ENCODE measurements at regions not wholly inside any gene's neighbourhood (a gene's known extent, or its start where the extent isn't known, plus 50 kb on each side); places are given as distances from the start of the nearest gene placed in this dataset.
A peak's percentile ranks its signal among the peaks of the same experiment; 100 is the strongest.

DNA sequence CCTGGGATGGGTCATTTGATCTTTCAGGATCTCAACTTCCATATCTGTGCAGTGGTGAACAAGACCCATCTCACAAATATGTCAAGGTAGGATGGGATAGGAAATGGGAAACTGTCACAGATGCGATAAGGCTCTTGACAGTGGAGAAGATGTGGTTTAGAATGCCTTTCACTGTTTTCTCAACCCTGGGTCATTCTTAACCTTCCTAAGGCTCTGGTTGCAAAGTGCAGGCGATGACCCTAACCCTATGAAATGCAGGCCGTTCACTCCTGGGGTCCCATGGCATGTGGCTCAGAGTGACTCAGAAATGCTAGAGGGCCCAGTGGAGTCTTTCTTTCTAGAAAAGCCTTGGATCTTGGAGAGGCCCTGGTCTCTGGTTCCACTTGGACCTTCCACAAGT lies 61.7 kb downstream of the FOXA2 start:
- WGBS (ENCODE audit: low lambda C conversion rate) = 100% methylated on average over 3 of the region's 3 CpGs
- H3K27ac ChIP-seq (ENCODE audit: extremely low read length, insufficient read depth, low read length) = peak overlapping the region; percentile 89
- no peak for FAIRE-seq
- intact Hi-C loops (cut with micrococcal nuclease; ENCODE audit: unreplicated experiment) = no loop called here
- H3K27me3 ChIP-seq (ENCODE audit: control insufficient read depth in 1 of 2, insufficient read depth in 2 of 2, low read length in 2 of 2) = no peaks in the 10 kb centered on the region
- H3K9me3 ChIP-seq (ENCODE audit: low read length) = no peaks in the 10 kb centered on the region
- no peak for ATAC-seq
- ChIA-PET POLR2A (interaction anchor here (1.3 to 10.8 kb wide), 10 partner anchors 9 to 1139 kb away, joined by 3 to 501 read pairs (median 60); partner anchors contain the start of gene FOXA2), CTCF (ENCODE audit: low intra/inter-chr PET ratio, low total read pairs) (no interaction called here)
- no peaks in the 10 kb centered on the region for H4K20me1 ChIP-seq (ENCODE audit: insufficient read depth, low read length)
- DNase-seq (ENCODE audit: low spot score) = no peak
- peaks cover 10% of the 10 kb centered on the region for H3K79me2 ChIP-seq (ENCODE audit: insufficient read depth, low read length)
- peaks cover 64% of the 10 kb centered on the region for H3K4me1 ChIP-seq (ENCODE audit: insufficient read depth, low read length)
- no peak overlapping the region for H2AFZ ChIP-seq (ENCODE audit: low read length)
- in situ Hi-C loops (cut with HindIII; ENCODE audit: extremely low pct_ligation_motif_present, low pct_unique_long_range_greater_than_20kb) = no loop called here
- peak overlapping the region; percentile 91 for H3K4me2 ChIP-seq (ENCODE audit: low read depth, low read length)
- no peak overlapping the region for H3K4me3 ChIP-seq (replicated peaks in 1 of 3; ENCODE audit: insufficient read depth in 1 of 3, low read depth in 2 of 3, low read length in 3 of 3)
- no peaks in the 10 kb centered on the region; a peak in 1 of 5 replicates for H3K36me3 ChIP-seq (replicated peaks in 1 of 2; ENCODE audit: control insufficient read depth in 1 of 2, insufficient read depth in 2 of 2, low read length in 2 of 2)
- BruUV-seq (replicated peaks) = no TSS peak
- H3K9ac ChIP-seq (ENCODE audit: insufficient read depth, low read depth, low read length) = peak overlapping the region; percentile 77; the same call in 1 of the 2 replicates
- TF ChIP-seq, protein P1, sequence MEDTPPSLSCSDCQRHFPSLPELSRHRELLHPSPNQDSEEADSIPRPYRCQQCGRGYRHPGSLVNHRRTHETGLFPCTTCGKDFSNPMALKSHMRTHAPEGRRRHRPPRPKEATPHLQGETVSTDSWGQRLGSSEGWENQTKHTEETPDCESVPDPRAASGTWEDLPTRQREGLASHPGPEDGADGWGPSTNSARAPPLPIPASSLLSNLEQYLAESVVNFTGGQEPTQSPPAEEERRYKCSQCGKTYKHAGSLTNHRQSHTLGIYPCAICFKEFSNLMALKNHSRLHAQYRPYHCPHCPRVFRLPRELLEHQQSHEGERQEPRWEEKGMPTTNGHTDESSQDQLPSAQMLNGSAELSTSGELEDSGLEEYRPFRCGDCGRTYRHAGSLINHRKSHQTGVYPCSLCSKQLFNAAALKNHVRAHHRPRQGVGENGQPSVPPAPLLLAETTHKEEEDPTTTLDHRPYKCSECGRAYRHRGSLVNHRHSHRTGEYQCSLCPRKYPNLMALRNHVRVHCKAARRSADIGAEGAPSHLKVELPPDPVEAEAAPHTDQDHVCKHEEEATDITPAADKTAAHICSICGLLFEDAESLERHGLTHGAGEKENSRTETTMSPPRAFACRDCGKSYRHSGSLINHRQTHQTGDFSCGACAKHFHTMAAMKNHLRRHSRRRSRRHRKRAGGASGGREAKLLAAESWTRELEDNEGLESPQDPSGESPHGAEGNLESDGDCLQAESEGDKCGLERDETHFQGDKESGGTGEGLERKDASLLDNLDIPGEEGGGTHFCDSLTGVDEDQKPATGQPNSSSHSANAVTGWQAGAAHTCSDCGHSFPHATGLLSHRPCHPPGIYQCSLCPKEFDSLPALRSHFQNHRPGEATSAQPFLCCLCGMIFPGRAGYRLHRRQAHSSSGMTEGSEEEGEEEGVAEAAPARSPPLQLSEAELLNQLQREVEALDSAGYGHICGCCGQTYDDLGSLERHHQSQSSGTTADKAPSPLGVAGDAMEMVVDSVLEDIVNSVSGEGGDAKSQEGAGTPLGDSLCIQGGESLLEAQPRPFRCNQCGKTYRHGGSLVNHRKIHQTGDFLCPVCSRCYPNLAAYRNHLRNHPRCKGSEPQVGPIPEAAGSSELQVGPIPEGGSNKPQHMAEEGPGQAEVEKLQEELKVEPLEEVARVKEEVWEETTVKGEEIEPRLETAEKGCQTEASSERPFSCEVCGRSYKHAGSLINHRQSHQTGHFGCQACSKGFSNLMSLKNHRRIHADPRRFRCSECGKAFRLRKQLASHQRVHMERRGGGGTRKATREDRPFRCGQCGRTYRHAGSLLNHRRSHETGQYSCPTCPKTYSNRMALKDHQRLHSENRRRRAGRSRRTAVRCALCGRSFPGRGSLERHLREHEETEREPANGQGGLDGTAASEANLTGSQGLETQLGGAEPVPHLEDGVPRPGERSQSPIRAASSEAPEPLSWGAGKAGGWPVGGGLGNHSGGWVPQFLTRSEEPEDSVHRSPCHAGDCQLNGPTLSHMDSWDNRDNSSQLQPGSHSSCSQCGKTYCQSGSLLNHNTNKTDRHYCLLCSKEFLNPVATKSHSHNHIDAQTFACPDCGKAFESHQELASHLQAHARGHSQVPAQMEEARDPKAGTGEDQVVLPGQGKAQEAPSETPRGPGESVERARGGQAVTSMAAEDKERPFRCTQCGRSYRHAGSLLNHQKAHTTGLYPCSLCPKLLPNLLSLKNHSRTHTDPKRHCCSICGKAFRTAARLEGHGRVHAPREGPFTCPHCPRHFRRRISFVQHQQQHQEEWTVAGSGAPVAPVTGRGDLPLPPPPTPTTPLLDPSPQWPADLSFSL (CRISPR knock-in tag; IDR thresholded peaks at IDR 0.05) = no peak
- no peak for TF ChIP-seq PTBP1 (IDR thresholded peaks at IDR 0.05; ENCODE audit: low read depth, low read length, poor library complexity, severe bottlenecking)
- no peak for TF ChIP-seq KDM6A (CRISPR knock-in tag; IDR thresholded peaks at IDR 0.05; ENCODE audit: low read depth)
- TF ChIP-seq CBFB (CRISPR knock-in tag; IDR thresholded peaks at IDR 0.05) = no peak
- TF ChIP-seq ZFP62 (CRISPR knock-in tag; IDR thresholded peaks at IDR 0.05) = no peak
- no peak for TF ChIP-seq SSRP1 (CRISPR knock-in tag; IDR thresholded peaks at IDR 0.05)
- no peak for TF ChIP-seq RBM39 (IDR thresholded peaks at IDR 0.05; ENCODE audit: low read depth, low read length, poor library complexity, severe bottlenecking)
- no peak for TF ChIP-seq RBFOX2 (IDR thresholded peaks at IDR 0.05; ENCODE audit: low read depth, low read length)
- TF ChIP-seq SAFB2 (CRISPR knock-in tag; IDR thresholded peaks at IDR 0.05; ENCODE audit: borderline replicate concordance, low read depth) = no peak
- TF ChIP-seq TRIM24 (CRISPR knock-in tag; IDR thresholded peaks at IDR 0.05) = no peak
- TF ChIP-seq ZNF780A (CRISPR knock-in tag; IDR thresholded peaks at IDR 0.05) = no peak
- no peak for TF ChIP-seq RCOR2 (CRISPR knock-in tag; IDR thresholded peaks at IDR 0.05)
- no peak for TF ChIP-seq ARHGAP35 (CRISPR knock-in tag; IDR thresholded peaks at IDR 0.05; ENCODE audit: borderline replicate concordance)
- TF ChIP-seq, protein P2, sequence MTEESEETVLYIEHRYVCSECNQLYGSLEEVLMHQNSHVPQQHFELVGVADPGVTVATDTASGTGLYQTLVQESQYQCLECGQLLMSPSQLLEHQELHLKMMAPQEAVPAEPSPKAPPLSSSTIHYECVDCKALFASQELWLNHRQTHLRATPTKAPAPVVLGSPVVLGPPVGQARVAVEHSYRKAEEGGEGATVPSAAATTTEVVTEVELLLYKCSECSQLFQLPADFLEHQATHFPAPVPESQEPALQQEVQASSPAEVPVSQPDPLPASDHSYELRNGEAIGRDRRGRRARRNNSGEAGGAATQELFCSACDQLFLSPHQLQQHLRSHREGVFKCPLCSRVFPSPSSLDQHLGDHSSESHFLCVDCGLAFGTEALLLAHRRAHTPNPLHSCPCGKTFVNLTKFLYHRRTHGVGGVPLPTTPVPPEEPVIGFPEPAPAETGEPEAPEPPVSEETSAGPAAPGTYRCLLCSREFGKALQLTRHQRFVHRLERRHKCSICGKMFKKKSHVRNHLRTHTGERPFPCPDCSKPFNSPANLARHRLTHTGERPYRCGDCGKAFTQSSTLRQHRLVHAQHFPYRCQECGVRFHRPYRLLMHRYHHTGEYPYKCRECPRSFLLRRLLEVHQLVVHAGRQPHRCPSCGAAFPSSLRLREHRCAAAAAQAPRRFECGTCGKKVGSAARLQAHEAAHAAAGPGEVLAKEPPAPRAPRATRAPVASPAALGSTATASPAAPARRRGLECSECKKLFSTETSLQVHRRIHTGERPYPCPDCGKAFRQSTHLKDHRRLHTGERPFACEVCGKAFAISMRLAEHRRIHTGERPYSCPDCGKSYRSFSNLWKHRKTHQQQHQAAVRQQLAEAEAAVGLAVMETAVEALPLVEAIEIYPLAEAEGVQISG (CRISPR knock-in tag; IDR thresholded peaks at IDR 0.05) = no peak
- TF ChIP-seq KDM4B (CRISPR knock-in tag; IDR thresholded peaks at IDR 0.05) = no peak
- TF ChIP-seq HMG20A (CRISPR knock-in tag; IDR thresholded peaks at IDR 0.05; ENCODE audit: borderline replicate concordance) = no peak

All from HepG2 (cell line).